ENCODE measurements at regions not wholly inside any gene's neighbourhood (a gene's known extent, or its start where the extent isn't known, plus 50 kb on each side); places are given as distances from the start of the nearest gene placed in this dataset.

DNA sequence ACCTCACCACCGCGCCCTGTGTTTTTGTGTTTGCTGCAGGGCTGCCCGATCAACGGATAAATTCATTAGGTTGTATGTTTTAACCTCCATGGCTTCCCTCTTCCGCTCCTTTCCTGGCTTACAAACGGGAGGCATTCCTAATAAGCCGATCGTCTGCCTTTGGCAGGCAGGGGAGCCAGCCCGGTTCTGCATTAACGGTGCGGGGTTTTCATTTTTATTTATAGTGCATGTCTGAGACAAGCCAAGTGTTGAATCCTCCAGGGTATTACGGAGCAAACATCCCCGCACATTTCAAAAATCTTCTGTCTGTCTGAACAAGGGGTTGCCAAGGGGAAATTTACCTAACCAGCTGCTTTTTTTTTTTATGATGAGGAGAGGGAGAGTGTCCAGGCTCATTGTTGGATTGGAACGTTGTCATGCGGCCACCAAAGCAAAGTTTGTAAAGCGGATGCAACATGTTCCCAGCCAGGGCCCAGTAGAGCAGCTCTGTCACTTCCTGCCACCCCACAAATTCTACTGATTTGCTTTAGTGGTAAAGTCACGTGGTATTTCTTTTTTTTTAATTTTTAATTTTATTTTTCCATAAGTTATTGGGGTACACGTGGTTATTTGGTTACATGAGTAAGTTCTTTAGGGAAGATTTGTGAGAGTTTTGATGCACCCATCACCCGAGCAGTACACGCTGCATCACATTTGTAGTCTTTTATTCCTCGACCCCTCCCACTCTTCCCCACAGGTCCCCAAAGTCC is 92.3 kb upstream of the BAIAP2L1 start:
- 66% methylated on average over 21 of the region's 21 CpGs for WGBS
- Histone ChIP-seq H3K4me3 (no peak overlapping the region), H3K27me3 (no peaks in the 10 kb centered on the region), H3K9me3 (peaks cover 10% of the 10 kb centered on the region), H3K27ac (no peak overlapping the region), H3K4me1 (no peaks in the 10 kb centered on the region), H3K36me3 (no peaks in the 10 kb centered on the region)
- no peak for TF ChIP-seq POLR2AphosphoS5 (IDR thresholded peaks at IDR 0.05)
- no peak for TF ChIP-seq POLR2A (IDR thresholded peaks at IDR 0.05)
- no peak for TF ChIP-seq EP300 (IDR thresholded peaks at IDR 0.05)
- no peak for TF ChIP-seq CTCF (IDR thresholded peaks at IDR 0.05)
- DNase-seq (ENCODE audit: low spot score in 2 of 2) = no peak

DNA sequence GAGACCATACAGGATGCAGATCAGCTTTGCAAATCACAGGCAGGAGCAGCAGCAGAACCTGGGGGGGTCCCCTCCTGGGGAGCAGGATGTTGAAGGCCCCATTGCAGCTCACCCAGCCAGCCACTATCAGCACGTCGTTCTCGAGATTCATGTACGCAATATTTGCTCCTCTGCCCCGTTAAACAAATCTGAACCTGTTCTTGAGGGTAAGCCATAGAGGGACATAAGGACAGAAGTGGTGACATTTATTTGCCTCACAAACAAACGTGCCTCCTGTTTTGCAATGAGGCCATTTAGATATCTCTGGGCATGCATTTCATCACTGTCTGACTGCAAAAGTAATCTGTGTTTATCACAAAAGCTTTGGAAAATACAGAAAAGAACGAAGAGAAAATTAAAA is 87.3 kb upstream of the BAIAP2L1 start:
- no peak overlapping the region for H3K27ac ChIP-seq
- no peak for DNase-seq (ENCODE audit: low spot score in 2 of 2)
- H3K27me3 ChIP-seq = no peaks in the 10 kb centered on the region
- no peaks in the 10 kb centered on the region for H3K4me1 ChIP-seq
- H3K9me3 ChIP-seq = peaks cover 3% of the 10 kb centered on the region
- WGBS = 73% methylated on average over 7 of the region's 7 CpGs
- H3K36me3 ChIP-seq = no peaks in the 10 kb centered on the region
- TF ChIP-seq POLR2AphosphoS5 (IDR thresholded peaks at IDR 0.05) (no peak), EP300 (IDR thresholded peaks at IDR 0.05) (no peak), POLR2A (IDR thresholded peaks at IDR 0.05) (no peak), CTCF (IDR thresholded peaks at IDR 0.05) (no peak)
- H3K4me3 ChIP-seq = no peak overlapping the region

GRCh38 chr7:98483964-98484545 is 83.2 kb upstream of the BAIAP2L1 start:
- DNase-seq (ENCODE audit: low spot score in 2 of 2) = no peak
- TF ChIP-seq EP300 (IDR thresholded peaks at IDR 0.05) (no peak), POLR2A (IDR thresholded peaks at IDR 0.05) (no peak), POLR2AphosphoS5 (IDR thresholded peaks at IDR 0.05) (no peak), CTCF (IDR thresholded peaks at IDR 0.05) (no peak)
- H3K27ac ChIP-seq = no peak overlapping the region
- H3K4me3 ChIP-seq = no peak overlapping the region
- H3K27me3 ChIP-seq = no peaks in the 10 kb centered on the region
- H3K9me3 ChIP-seq = no peaks in the 10 kb centered on the region
- no peaks in the 10 kb centered on the region for H3K36me3 ChIP-seq
- 84% methylated on average over 11 of the region's 11 CpGs for WGBS
- no peaks in the 10 kb centered on the region for H3K4me1 ChIP-seq

DNA sequence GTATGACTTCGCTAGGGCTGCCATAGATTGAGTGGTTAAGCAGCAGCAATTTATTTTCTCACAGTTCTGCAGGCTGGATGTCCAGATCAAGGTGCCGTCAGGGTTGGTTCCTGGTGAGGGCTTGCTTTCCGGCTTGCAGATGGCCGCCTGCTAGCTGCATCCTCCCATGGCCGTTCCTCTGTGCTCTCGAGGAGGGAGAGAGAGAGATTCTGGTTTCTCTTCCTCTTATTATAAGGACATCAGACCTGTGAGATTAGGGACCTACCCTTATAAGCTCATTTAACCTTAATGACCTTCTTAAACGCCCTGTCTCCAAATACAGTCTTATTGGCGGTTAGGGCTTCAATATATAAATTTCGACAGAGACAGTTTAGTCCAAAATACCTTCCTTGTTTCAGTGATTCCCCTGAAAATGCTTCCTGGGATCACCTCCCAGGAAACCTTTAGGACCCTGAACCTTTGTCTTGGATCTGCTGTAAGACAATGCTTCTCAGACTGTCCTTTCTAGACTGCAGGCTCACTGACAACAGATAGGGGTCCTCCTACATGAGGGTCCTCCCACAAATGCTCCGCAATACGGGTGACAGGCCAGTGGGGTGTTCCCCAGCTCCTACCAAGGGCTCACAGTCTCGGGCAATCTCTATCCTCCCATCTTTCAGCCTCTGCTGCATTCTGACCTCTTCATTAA is 82.5 kb upstream of the BAIAP2L1 start:
- TF ChIP-seq CTCF (IDR thresholded peaks at IDR 0.05) = no peak
- no peak for TF ChIP-seq POLR2A (IDR thresholded peaks at IDR 0.05)
- no peak for TF ChIP-seq EP300 (IDR thresholded peaks at IDR 0.05)
- no peak for TF ChIP-seq POLR2AphosphoS5 (IDR thresholded peaks at IDR 0.05)
- no peaks in the 10 kb centered on the region for H3K9me3 ChIP-seq
- no peak overlapping the region for H3K4me3 ChIP-seq
- DNase-seq (ENCODE audit: low spot score in 2 of 2) = no peak
- H3K4me1 ChIP-seq = no peaks in the 10 kb centered on the region
- 84% methylated on average over 12 of the region's 12 CpGs for WGBS
- no peaks in the 10 kb centered on the region for H3K27me3 ChIP-seq
- no peaks in the 10 kb centered on the region for H3K36me3 ChIP-seq
- H3K27ac ChIP-seq = no peak overlapping the region

GRCh38 chr7:98479318-98479717 is 78.4 kb upstream of the BAIAP2L1 start:
- 88% methylated on average over 5 of the region's 5 CpGs for WGBS
- H3K36me3 ChIP-seq = no peaks in the 10 kb centered on the region
- TF ChIP-seq POLR2A (IDR thresholded peaks at IDR 0.05) (no peak), CTCF (IDR thresholded peaks at IDR 0.05) (no peak), EP300 (IDR thresholded peaks at IDR 0.05) (no peak), POLR2AphosphoS5 (IDR thresholded peaks at IDR 0.05) (no peak)
- H3K9me3 ChIP-seq = no peaks in the 10 kb centered on the region
- DNase-seq (ENCODE audit: low spot score in 2 of 2) = no peak
- no peak overlapping the region for H3K27ac ChIP-seq
- no peak overlapping the region for H3K4me3 ChIP-seq
- no peaks in the 10 kb centered on the region for H3K4me1 ChIP-seq
- no peaks in the 10 kb centered on the region for H3K27me3 ChIP-seq
